H9 (cell line): ENCODE measurements at regions not wholly inside any gene's neighbourhood (a gene's known extent, or its start where the extent isn't known, plus 50 kb on each side); places are given as distances from the start of the nearest gene placed in this dataset.

Experiments
- DNase-seq: peaks from one replicate; pipeline ENCODE4 v3.0.0-alpha.2; 2017
- H2AFZ ChIP-seq: one replicate; pipeline ENCODE4 v1.6.1; 2013; ENCODE audit warnings: mild to moderate bottlenecking, low read length, control low read depth, moderate library complexity
- H2AK5ac ChIP-seq: 2 replicates; pipeline ENCODE4 v1.6.1; 2013; ENCODE audit warnings: low read length, control low read depth, mixed read lengths; ENCODE audit not compliant: insufficient read length
- H2BK120ac ChIP-seq: one replicate; pipeline ENCODE4 v1.6.1; 2013; ENCODE audit warnings: low read depth, mild to moderate bottlenecking, low read length, control low read depth, inconsistent platforms; ENCODE audit not compliant: poor library complexity, severe bottlenecking
- H2BK12ac ChIP-seq: 2 replicates; pipeline ENCODE4 v1.6.1; 2013; ENCODE audit warnings: low read length, control low read depth, mixed read lengths, low read depth; ENCODE audit not compliant: insufficient read length
- H2BK15ac ChIP-seq: 2 replicates; pipeline ENCODE4 v1.6.1; 2013; ENCODE audit warnings: low read depth, low read length, control low read depth
- H2BK20ac ChIP-seq: one replicate; pipeline ENCODE4 v1.6.1; 2013; ENCODE audit warnings: low read depth, mild to moderate bottlenecking, low read length, control low read depth, inconsistent platforms; ENCODE audit not compliant: poor library complexity, severe bottlenecking
- H2BK5ac ChIP-seq: 2 replicates; pipeline ENCODE4 v1.6.1; 2013; ENCODE audit warnings: low read length, control low read depth, mixed read lengths; ENCODE audit not compliant: insufficient read length
- H3K14ac ChIP-seq: 2 replicates; pipeline ENCODE4 v1.6.1; 2013; ENCODE audit warnings: low read length, control low read depth; ENCODE audit not compliant: insufficient read depth
- H3K18ac ChIP-seq: 2 replicates; pipeline ENCODE4 v1.6.1; 2013; ENCODE audit warnings: low read depth, mild to moderate bottlenecking, mixed read lengths, low read length, control low read depth; ENCODE audit not compliant: insufficient read length
- H3K23ac ChIP-seq: 2 replicates; pipeline ENCODE4 v1.6.1; 2013; ENCODE audit warnings: low read length, control low read depth, mixed read lengths, low read depth; ENCODE audit not compliant: insufficient read length
- H3K23me2 ChIP-seq: 2 replicates; pipeline ENCODE4 v1.6.1; 2013; ENCODE audit warnings: low read depth, mild to moderate bottlenecking, mixed read lengths, low read length, control low read depth; ENCODE audit not compliant: insufficient read length, poor library complexity, severe bottlenecking
- H3K27ac ChIP-seq: 2 replicates; pipeline ENCODE4 v1.5.1; 2013; ENCODE audit warnings: low read length, control low read depth, mixed read lengths, low read depth; ENCODE audit not compliant: insufficient read length
- H3K27me3 ChIP-seq: 2 replicates; pipeline ENCODE4 v1.6.1; 2013; ENCODE audit warnings: low read length, control low read depth, inconsistent platforms; ENCODE audit not compliant: insufficient read depth
- H3K4ac ChIP-seq: 2 replicates; pipeline ENCODE4 v1.6.1; 2013; ENCODE audit warnings: low read depth, mild to moderate bottlenecking, control low read depth, inconsistent platforms, low read length, moderate library complexity
- H3K4me1 ChIP-seq: 2 replicates; pipeline ENCODE4 v1.6.1; 2013; ENCODE audit warnings: low read length, control low read depth, inconsistent platforms; ENCODE audit not compliant: insufficient read depth
- H3K4me2 ChIP-seq: 2 replicates; pipeline ENCODE4 v1.6.1; 2013; ENCODE audit warnings: low read length, control low read depth, mixed read lengths; ENCODE audit not compliant: insufficient read length, insufficient read depth
- H3K56ac ChIP-seq: 2 replicates; pipeline ENCODE4 v1.6.1; 2013; ENCODE audit warnings: low read depth, mild to moderate bottlenecking, mixed read lengths, low read length, control low read depth; ENCODE audit not compliant: insufficient read length
- H3K79me1 ChIP-seq: 2 replicates; pipeline ENCODE4 v1.6.1; 2013; ENCODE audit warnings: low read depth, mild to moderate bottlenecking, moderate library complexity, low read length, control low read depth, inconsistent platforms; ENCODE audit not compliant: insufficient read depth, poor library complexity, severe bottlenecking
- H3K79me2 ChIP-seq: 2 replicates; pipeline ENCODE4 v1.6.1; 2013; ENCODE audit warnings: low read length, control low read depth, inconsistent platforms; ENCODE audit not compliant: insufficient read depth
- H3K9ac ChIP-seq: 2 replicates; pipeline ENCODE4 v1.6.1; 2013; ENCODE audit warnings: low read length, control low read depth, mixed read lengths; ENCODE audit not compliant: insufficient read length; ENCODE audit errors: extremely low read depth
- H3K9me3 ChIP-seq: one replicate; pipeline ENCODE4 v1.6.1; 2013; ENCODE audit warnings: low read depth, low read length, inconsistent platforms; ENCODE audit not compliant: control insufficient read depth
- H3T11ph ChIP-seq: one replicate; pipeline ENCODE4 v1.6.1; 2013; ENCODE audit warnings: mild to moderate bottlenecking, low read length, control low read depth, inconsistent platforms
- H4K20me1 ChIP-seq: one replicate; pipeline ENCODE4 v1.6.1; 2013; ENCODE audit not compliant: control insufficient read depth, insufficient read length, insufficient read depth
- H4K5ac ChIP-seq: 2 replicates; pipeline ENCODE4 v1.6.1; 2013; ENCODE audit warnings: low read depth, mild to moderate bottlenecking, mixed read lengths, low read length, control low read depth; ENCODE audit not compliant: insufficient read length
- H4K8ac ChIP-seq: replicated peaks from 2 replicates; pipeline ENCODE4 v1.6.1; 2013; ENCODE audit warnings: low read length, control low read depth, mixed read lengths, low read depth; ENCODE audit not compliant: insufficient read length
- H4K91ac ChIP-seq: 2 replicates; pipeline ENCODE4 v1.6.1; 2013; ENCODE audit warnings: low read depth, mild to moderate bottlenecking, moderate library complexity, mixed read lengths, low read length, control low read depth; ENCODE audit not compliant: insufficient read length
- H3K27ac Mint-ChIP-seq, 3 experiments: 2 replicates in 2 of 3; 3 replicates in 1 of 3; pipeline ENCODE4 v1.8.0; 2020 to 2021; ENCODE audit warnings: mixed read lengths in 3 of 3, mild to moderate bottlenecking in 1 of 3, moderate library complexity in 1 of 3
- H3K27me3 Mint-ChIP-seq: 2 replicates; pipeline ENCODE4 v1.8.0; 2021; ENCODE audit warnings: low read depth, mild to moderate bottlenecking, moderate library complexity, mixed read lengths
- H3K36me3 Mint-ChIP-seq, 3 experiments: 2 replicates in 2 of 3; 3 replicates in 1 of 3; pipeline ENCODE4 v1.8.0; 2020 to 2021; ENCODE audit warnings: low read depth in 3 of 3, mixed read lengths in 3 of 3; ENCODE audit not compliant: insufficient read depth in 1 of 3
- H3K4me1 Mint-ChIP-seq, 2 experiments: 2 replicates each; pipeline ENCODE4 v1.8.0; 2020; ENCODE audit warnings: mixed read lengths in 2 of 2
- H3K4me3 Mint-ChIP-seq, 2 experiments: 2 replicates in 1 of 2; 3 replicates in 1 of 2; pipeline ENCODE4 v1.8.0; 2020 to 2021; ENCODE audit warnings: mild to moderate bottlenecking in 2 of 2, mixed read lengths in 2 of 2, moderate library complexity in 1 of 2
- H3K9me3 Mint-ChIP-seq, 2 experiments: 2 replicates in 1 of 2; 3 replicates in 1 of 2; pipeline ENCODE4 v1.8.0; 2020; ENCODE audit warnings: mild to moderate bottlenecking in 2 of 2, mixed read lengths in 2 of 2, moderate library complexity in 1 of 2
- CTCF ChIP-seq: fragments of 200-600 bp; sonication (generic); conservative IDR thresholded peaks from 3 replicates; pipeline ENCODE4 v1.8.0; 2021; ENCODE audit warnings: antibody characterized with exemption, mild to moderate bottlenecking
- WGBS: extraction: QIAGEN DNeasy Blood & Tissue Kit; methylation state at CpG from one replicate; pipeline ENCODE4 v1.1.7; 2013; ENCODE audit warnings: missing lambda C conversion rate, low lambda C conversion rate, mixed read lengths; ENCODE audit not compliant: insufficient read length; ENCODE audit errors: extremely low coverage; 5-methylcytosine and 5-hydroxymethylcytosine counted together

GRCh38 chr10:55897490-55897921 lies 463.6 kb downstream of the ZWINT start:
- Histone ChIP-seq H2BK20ac (no peak overlapping the region), H2BK5ac (no peak overlapping the region), H2BK120ac (no peak overlapping the region), H3K18ac (no peak overlapping the region), H2BK12ac (no peak overlapping the region), H3K23me2 (no peaks in the 10 kb centered on the region), H3K23ac (no peak overlapping the region), H3K79me1 (no peaks in the 10 kb centered on the region), H3K27me3 (no peaks in the 10 kb centered on the region), H4K5ac (no peak overlapping the region), H4K20me1 (no peaks in the 10 kb centered on the region), H2AFZ (no peak overlapping the region), H3T11ph (no peak overlapping the region), H3K14ac (no peak overlapping the region), H2BK15ac (no peak overlapping the region), H2AK5ac (no peak overlapping the region), H3K27ac (no peak overlapping the region), H3K9ac (no peak overlapping the region), H3K4me1 (peaks cover 7% of the 10 kb centered on the region; the same call in 1 of the 2 replicates), H3K9me3 (no peaks in the 10 kb centered on the region), H3K4me2 (no peak overlapping the region), H3K56ac (no peak overlapping the region), H4K91ac (no peak overlapping the region), H3K79me2 (no peaks in the 10 kb centered on the region; the same call in 1 of the 2 replicates), H3K4ac (no peak overlapping the region), H4K8ac (no peak overlapping the region)
- H3K36me3 Mint-ChIP-seq, result peaks cover 3 to 21% (median 14%) of the 10 kb centered on the region in 3 experiments; a peak in 6 of 7 replicates
- no CpG with 5 or more reads among the region's 3 CpGs for WGBS
- no peak for TF ChIP-seq CTCF
- peak overlapping the region in 1 of 2 experiments; percentile 48; a peak in 2 of 5 replicates for H3K4me3 Mint-ChIP-seq
- H3K9me3 Mint-ChIP-seq, result peaks cover 4 to 11% of the 10 kb centered on the region in 2 experiments
- peaks cover 26 to 30% of the 10 kb centered on the region in 2 experiments for H3K4me1 Mint-ChIP-seq
- peak; percentile 38 for DNase-seq
- H3K27ac Mint-ChIP-seq, result peak overlapping the region in 1 of 3 experiments; percentile 68; a peak in 3 of 7 replicates
- H3K27me3 Mint-ChIP-seq, result peaks cover 6% of the 10 kb centered on the region
